ENCODE measurements at regions not wholly inside any gene's neighbourhood (a gene's known extent, or its start where the extent isn't known, plus 50 kb on each side); places are given as distances from the start of the nearest gene placed in this dataset.

DNA sequence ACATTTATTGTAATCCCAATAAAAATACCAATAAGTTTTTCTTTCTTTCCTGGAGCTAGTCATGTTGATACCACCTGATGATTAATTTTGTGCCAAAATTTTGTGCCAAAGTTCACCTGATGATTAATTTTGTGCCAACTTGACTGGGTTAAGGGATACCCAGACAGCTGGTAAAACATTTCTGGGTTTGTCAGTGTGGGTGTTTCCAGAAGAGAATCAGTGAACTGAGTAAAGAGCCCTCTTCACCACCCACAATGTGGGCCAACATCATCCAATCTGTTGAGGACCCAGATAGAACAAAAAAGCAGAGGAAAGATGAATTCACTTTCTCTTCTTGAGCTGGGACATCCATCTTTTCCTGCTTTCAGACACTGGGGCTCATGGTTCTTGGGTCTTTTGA, 292.9 kb downstream of the LMO7 start:
- Mint-ChIP-seq H3K4me3 (no peak overlapping the region), H3K36me3 (ENCODE audit: insufficient read depth) (peaks cover 2% of the 10 kb centered on the region), H3K4me1 (no peaks in the 10 kb centered on the region), H3K27me3 (peaks cover 27% of the 10 kb centered on the region), H3K9me3 (no peaks in the 10 kb centered on the region), H3K27ac (ENCODE audit: low read depth) (no peak overlapping the region)
- ATAC-seq (replicated peaks; ENCODE audit: extremely low read depth, poor library complexity, severe bottlenecking) (no peak), DNase-seq (ENCODE audit: low spot score in 2 of 2) (no peak)

DNA sequence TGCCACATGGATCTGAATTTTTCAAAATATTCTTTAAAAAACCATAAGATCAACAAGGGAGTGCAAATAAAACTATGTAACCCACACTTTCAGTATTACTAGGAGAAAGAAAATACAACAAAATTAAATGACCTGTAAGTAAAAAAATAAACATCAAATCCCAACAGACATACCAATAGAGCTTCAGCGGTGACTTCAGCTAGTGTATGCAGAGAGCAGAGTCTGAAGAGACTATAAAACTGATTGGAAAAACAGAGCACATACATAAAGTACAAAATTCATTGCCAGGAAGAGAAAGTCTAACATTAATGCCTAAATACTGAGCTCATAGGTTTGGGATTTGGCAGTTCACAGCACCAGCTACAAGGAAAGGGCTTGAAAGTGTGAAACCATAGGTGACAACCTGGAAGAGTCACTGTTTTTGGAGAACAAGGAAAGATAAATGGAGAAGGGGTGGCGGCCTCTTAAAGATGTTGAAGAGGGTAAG, 291.1 kb downstream of the LMO7 start:
- Mint-ChIP-seq H3K9me3 (no peaks in the 10 kb centered on the region), H3K36me3 (ENCODE audit: insufficient read depth) (peaks cover 2% of the 10 kb centered on the region), H3K4me3 (no peak overlapping the region), H3K27ac (ENCODE audit: low read depth) (no peak overlapping the region), H3K27me3 (peaks cover 26% of the 10 kb centered on the region), H3K4me1 (no peaks in the 10 kb centered on the region)
- DNase-seq (ENCODE audit: low spot score in 2 of 2) (no peak), ATAC-seq (replicated peaks; ENCODE audit: extremely low read depth, poor library complexity, severe bottlenecking) (no peak)

DNA sequence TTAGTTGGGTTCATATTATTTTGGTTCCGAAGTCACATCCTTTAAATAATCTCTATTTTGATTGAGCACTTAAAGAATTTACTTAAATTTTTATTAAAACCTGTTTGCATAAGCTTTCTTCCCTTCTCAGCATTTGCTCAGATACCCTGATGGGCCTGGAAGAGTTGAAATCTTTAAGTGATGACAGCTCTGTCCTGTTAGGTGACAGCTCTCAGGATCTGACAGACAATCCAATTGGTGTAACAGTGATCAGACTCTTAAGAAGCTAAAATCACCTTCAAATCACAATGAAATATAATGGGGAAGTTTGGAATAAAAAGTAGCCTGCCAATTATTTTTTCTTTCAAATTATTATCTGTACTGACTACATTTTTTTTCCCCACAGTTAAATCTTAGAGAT, 284.4 kb downstream of the LMO7 start:
- H3K4me1 Mint-ChIP-seq = no peaks in the 10 kb centered on the region
- H3K36me3 Mint-ChIP-seq (ENCODE audit: insufficient read depth) = no peaks in the 10 kb centered on the region
- no peak overlapping the region for H3K27ac Mint-ChIP-seq (ENCODE audit: low read depth)

DNA sequence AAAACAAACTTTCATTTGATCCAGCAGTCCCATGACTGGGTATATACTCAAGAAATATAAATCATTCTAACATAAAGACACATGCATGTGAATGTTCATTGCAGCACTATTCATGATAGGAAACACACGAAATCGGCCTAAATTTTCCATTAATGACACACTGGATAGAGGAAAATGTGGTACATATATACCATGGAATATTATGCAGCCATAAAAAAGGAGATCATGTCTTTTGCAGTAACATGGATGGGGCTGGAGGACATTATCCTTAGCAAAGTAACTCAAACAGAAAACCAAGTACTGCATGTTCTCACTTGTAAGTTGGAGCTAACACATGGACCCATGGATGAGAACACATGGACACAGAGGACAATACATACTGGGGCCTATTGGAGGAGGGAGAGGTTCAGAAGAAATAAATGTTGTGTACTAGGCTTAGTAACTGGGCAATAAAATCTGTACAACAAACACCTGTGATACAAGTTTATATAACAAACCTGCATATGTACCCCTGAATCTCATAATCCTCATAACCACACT, 283.6 kb downstream of the LMO7 start:
- ATAC-seq (replicated peaks; ENCODE audit: extremely low read depth, poor library complexity, severe bottlenecking) (no peak), DNase-seq (ENCODE audit: low spot score in 2 of 2) (no peak)
- Mint-ChIP-seq H3K27ac (ENCODE audit: low read depth) (no peak overlapping the region), H3K36me3 (ENCODE audit: insufficient read depth) (no peaks in the 10 kb centered on the region), H3K27me3 (peaks cover 18% of the 10 kb centered on the region), H3K9me3 (no peaks in the 10 kb centered on the region), H3K4me1 (no peaks in the 10 kb centered on the region), H3K4me3 (no peak overlapping the region)

More for the DNA sequence above, 284.4 kb downstream of the LMO7 start:
- Mint-ChIP-seq H3K27me3 (peaks cover 18% of the 10 kb centered on the region), H3K4me3 (no peak overlapping the region), H3K9me3 (no peaks in the 10 kb centered on the region)
- DNase-seq (ENCODE audit: low spot score in 2 of 2) (no peak), ATAC-seq (replicated peaks; ENCODE audit: extremely low read depth, poor library complexity, severe bottlenecking) (no peak)

DNA sequence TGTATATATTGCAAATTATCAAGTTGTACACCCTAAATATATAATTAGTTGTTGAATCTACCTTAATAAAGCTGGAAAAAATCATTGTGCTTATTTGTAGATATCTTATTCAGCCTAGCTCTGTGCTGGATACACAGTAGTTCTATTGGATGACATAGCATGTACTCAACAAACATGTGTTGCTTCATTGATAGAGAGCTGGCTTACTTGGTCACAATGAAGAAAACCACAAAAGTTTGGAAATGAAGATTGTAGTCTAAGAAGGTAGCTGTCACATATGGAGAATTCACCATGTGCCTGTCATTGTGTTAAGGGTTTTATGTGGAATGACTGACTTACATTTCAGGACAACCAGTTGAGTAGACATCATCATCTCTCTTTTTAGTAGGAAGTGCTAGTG, 278.9 kb downstream of the LMO7 start:
- Mint-ChIP-seq H3K36me3 (ENCODE audit: insufficient read depth) (no peaks in the 10 kb centered on the region), H3K4me1 (no peaks in the 10 kb centered on the region), H3K27me3 (peaks cover 18% of the 10 kb centered on the region), H3K27ac (ENCODE audit: low read depth) (no peak overlapping the region), H3K4me3 (no peak overlapping the region), H3K9me3 (no peaks in the 10 kb centered on the region)
- ATAC-seq (replicated peaks; ENCODE audit: extremely low read depth, poor library complexity, severe bottlenecking) (no peak), DNase-seq (ENCODE audit: low spot score in 2 of 2) (no peak)

DNA sequence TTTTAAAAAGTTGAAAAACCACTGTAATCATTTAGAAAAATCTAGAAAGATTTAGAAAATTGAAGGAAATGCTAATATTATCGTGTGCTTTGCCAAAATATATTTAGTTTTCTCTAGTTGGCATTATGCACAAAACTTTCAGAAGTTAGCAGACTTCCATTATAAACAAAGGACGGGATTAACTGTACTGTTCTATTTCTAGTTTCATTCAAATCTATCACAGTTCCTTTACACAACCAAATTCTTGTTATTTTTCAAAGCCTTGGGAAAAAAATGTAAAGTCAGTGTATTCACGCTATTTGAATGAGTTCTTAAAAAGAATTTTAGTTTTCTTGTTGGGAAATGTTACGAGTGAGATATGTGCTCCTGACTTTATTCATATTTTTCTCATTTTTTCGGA, 277.8 kb downstream of the LMO7 start:
- H3K4me1 Mint-ChIP-seq = no peaks in the 10 kb centered on the region
- peaks cover 18% of the 10 kb centered on the region for H3K27me3 Mint-ChIP-seq
- no peaks in the 10 kb centered on the region for H3K36me3 Mint-ChIP-seq (ENCODE audit: insufficient read depth)
- H3K9me3 Mint-ChIP-seq = no peaks in the 10 kb centered on the region
- no peak overlapping the region for H3K27ac Mint-ChIP-seq (ENCODE audit: low read depth)
- DNase-seq (ENCODE audit: low spot score in 2 of 2) = no peak
- no peak overlapping the region for H3K4me3 Mint-ChIP-seq
- no peak for ATAC-seq (replicated peaks; ENCODE audit: extremely low read depth, poor library complexity, severe bottlenecking)

DNA sequence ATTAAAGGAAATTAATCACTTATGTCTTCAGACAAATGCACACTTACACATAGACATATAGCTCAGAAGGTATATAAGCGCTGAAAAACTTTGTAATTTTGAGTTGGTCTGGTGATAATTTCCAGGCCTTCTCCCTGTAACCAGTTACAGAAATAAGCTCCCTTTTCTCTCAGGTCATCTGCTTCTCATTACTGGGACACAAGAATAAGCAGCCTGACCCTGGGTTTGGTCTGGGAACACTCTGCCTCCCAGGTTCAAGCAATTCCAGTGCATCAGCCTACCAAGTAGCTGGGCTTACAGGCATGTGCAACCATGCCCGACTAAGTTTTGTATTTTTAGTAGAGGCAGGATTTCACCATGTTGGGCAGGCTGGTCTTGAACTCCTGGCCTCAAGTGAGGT, 274.5 kb downstream of the LMO7 start:
- DNase-seq (ENCODE audit: low spot score in 2 of 2) (no peak), ATAC-seq (replicated peaks; ENCODE audit: extremely low read depth, poor library complexity, severe bottlenecking) (no peak)
- Mint-ChIP-seq H3K9me3 (no peaks in the 10 kb centered on the region), H3K27me3 (peaks cover 31% of the 10 kb centered on the region), H3K27ac (ENCODE audit: low read depth) (no peak overlapping the region), H3K36me3 (ENCODE audit: insufficient read depth) (no peaks in the 10 kb centered on the region), H3K4me1 (no peaks in the 10 kb centered on the region), H3K4me3 (no peak overlapping the region)

Measured in central memory CD8-positive, alpha-beta T cell (primary cell).